ACHN (cell line): ENCODE measurements at regions not wholly inside any gene's neighbourhood (a gene's known extent, or its start where the extent isn't known, plus 50 kb on each side); places are given as distances from the start of the nearest gene placed in this dataset.
A peak's percentile ranks its signal among the peaks of the same experiment; 100 is the strongest.

Source experiments
- DNase-seq: peaks from one replicate; pipeline ENCODE4 v3.0.0-alpha.2; 2015
- in situ Hi-C: cut with HindIII; loops from 2 replicates; pipeline ENCODE4 v1.10.0; 2017; ENCODE audit warnings: low sequenced_read_pairs, low pct_ligation_motif_present, low pct_unique_long_range_greater_than_20kb

DNA sequence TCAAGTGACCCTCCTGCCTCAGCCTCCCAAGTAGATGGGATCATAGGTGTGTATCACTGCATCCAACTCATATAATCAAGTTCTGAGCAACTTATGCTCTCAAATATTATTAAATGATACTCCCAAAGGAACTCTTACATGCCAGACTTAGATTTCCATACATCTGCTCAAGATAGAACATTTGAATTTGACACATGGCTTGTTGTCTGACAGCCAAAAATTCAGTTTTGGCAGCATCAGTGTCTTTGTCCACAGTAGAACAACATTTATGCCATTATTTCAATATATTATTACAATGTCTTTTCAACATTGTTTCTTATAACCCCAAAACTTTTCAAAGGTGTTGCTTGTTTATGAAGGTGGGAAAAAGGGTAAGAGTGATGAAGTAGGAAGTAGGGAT is 116.2 kb downstream of the SUCNR1 start:
- no peak for DNase-seq
- in situ Hi-C loops = no loop called here

DNA sequence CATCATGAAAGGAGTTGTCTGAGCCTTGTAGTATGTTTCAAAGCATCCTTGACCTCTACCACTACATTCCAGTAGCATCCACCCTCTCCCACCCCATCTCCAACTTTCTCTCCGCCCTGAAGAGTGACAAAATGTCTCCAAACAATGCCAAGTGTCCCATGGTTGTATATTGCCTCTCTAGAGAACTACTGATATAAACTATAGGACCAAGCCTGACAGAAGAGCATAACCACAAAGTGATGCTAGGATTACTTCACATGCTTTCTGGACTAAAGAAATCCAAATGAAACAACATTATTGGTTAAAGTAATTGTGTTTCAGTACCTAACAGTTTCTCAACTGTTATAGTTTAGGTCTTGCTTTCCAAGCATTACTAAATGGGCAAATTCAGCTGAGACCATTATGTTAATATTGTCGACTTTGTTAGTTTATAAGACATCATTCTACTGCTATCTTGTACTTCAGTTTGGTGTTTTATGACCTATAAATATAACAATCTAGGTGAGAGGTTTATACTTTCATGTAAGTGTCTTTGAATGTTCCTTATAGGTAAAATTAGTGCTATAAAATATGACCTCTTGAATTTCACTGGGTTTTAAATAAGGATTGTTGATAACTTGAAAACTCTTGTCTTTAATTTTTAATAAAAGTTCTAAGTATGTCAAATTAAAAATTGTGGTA is 117.4 kb downstream of the SUCNR1 start:
- in situ Hi-C loops = no loop called here
- no peak for DNase-seq

DNA sequence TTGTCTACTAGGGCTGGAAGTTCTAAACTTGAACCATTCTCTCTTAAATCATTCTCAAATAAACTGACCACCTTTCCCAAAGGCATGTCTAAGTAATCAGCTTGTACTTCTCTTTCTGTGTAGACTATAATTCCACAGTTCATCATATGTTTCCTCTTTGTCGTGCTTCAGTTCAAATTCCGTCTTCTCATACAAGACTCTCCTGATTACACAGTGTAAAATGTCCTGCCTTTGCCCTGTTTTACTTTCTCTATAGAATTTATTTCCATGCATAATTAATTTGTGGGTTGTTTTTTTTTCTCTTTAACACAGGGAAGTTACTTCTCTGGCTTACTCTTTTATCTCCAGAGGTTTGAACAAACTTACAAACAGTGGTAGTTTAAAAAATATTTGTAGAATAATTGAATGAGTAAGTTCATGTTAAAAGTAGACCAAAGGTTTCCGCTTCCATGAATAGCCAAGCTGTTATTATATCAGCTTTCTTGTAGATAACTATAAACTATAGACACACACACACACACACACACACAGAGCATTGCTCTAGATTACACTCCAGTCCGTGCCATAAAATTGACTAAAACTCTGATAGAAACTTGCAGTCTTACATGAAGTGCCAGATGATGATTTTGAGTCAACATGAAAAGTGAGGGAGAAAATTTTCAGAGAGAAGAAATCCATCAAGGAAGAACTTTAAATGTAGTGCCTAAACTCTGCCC is 119.0 kb downstream of the SUCNR1 start:
- DNase-seq = no peak
- in situ Hi-C loops = no loop called here

DNA sequence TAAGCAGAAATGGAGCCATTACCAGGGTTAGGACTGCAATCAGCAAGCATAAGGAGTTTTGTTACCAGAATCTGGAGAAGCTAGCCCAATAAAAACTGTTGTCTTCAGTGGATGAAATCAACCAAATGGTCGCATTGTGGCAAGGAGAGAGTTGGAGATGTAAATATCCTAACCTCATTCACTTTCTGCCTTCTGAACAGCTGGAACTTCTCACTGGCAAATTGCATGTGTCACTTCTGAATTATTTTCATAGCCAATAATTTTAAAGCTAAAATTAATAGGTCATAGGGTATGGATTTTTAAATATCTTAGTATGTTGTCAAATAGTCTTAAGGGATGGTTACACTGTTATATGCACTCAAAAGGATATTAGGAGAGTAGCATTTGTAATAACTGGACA is 121.6 kb downstream of the SUCNR1 start:
- in situ Hi-C loops = no loop called here
- DNase-seq = no peak

DNA sequence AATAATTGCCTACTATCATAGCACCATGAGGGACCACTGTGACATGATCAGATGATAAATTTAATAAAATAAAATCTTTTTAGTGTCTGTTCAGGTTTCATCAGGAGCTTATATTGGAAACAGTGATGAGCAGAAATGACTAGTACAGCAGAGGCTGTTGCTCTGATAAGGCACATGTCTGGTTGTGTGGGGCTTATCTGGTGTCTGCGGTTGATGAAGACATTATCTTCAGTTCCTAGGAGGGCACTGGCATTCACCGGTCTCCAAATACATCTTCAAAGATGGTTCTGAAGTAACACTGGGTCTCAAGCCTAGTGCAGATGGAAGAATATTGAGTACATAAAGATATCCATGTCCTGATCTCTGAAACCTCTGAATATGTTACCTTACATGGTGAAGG is 125.3 kb downstream of the SUCNR1 start:
- in situ Hi-C loops = no loop called here
- no peak for DNase-seq

DNA sequence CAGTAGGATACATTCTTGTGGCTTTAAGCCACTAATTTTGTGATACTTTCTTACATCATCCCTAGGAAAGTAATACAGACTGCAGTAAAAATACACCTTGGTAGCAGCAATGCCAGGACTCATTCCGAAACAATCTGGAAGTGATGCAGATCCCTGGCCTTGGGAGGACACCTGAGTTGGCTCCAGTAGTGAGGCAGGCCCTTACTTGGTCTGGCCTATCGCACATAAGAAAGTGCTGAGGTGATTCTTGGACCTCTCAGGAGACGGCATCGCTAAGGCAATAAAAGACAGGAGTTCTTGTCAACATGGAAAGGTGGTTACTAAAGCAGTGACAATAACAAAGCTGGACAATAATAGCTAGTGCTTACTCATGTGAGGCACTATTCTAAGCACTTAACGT is 126.5 kb downstream of the SUCNR1 start:
- no peak for DNase-seq
- in situ Hi-C loops = no loop called here

DNA sequence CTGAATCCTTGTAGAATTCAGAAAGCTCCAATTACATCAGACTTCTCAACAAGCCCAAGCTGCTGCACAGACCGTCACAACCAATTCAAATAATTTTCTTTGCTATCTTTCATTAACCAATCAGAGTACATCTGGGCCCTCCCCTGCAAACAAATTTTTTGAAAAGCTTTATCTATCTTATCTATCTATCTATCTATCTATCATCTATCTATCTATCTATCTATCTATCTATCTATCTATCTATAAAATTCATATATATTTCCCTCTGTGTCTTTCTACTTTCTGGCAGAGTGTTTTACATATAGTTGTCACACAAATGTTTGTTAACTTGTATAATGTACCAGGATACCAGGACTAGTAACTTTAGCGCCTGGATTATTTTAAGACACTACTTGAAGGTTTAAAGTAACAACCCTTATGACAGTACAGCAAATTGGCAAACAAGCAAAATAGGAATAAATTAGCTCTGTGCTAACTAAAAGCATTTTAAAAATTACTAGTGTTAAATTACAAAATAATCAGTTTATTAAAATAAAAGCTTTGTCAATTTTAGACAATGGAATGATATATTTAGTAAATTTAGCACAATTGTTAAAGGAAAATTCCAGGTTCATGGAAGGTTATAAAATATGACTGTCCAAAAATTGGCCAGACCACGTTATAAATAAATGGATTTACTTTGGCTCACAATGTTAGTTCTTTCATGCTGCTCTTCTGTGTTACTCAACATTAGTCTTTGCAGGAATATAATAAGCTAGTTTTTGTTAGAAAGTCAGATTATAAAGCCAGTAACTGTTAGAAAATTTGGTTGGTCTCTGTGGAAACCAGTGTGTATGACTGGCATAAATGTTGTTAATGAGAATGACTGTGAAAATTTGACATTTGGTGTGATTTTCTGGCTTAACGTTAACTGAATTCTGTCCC is 138.6 kb downstream of the SUCNR1 start:
- DNase-seq = no peak
- in situ Hi-C loops = no loop called here

DNA sequence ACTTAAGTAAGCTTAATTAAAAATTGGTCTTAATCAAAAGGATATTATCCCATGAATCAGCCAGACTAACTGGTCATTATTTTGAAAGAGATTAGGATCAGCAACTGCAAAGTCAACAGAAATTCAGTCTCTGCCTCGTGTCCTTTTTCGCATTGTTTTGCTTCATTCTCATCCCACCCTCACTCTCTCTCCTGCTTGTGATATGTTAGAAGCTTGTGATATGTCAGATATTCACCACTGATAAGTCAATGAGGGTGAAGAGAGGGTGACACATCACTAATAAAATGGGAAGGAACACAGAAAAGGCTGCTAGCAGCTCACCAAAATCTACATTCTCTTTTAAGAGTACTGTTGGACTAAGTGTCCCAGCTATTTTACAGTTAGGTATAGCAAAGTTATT is 146.1 kb downstream of the SUCNR1 start:
- in situ Hi-C loops = no loop called here
- no peak for DNase-seq

DNA sequence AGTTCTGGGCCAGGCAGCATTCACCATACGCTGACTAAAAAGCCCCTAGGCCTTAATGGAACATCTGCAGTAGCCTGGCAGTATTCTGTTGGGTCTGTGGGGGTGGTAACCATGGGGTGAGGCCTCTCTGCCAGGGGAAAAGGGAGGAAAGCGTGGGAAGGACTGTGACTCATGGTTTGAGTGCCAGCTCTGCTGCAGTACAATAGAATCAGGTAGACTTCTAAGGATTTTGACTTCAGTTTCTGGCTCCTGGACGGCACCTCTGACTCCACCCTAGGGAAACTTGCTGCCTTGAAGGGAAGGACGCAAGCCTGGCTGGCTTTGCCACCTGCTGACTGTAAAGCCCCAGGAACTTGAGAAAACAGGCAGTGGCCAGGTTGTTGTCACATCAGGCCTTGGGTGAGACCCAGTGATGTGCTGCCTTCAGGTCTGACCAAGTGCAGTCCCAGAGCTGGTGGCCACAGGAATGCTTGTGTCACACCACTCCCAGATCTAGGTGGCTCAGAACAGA is 148.6 kb downstream of the SUCNR1 start:
- no peak for DNase-seq
- in situ Hi-C loops = no loop called here

DNA sequence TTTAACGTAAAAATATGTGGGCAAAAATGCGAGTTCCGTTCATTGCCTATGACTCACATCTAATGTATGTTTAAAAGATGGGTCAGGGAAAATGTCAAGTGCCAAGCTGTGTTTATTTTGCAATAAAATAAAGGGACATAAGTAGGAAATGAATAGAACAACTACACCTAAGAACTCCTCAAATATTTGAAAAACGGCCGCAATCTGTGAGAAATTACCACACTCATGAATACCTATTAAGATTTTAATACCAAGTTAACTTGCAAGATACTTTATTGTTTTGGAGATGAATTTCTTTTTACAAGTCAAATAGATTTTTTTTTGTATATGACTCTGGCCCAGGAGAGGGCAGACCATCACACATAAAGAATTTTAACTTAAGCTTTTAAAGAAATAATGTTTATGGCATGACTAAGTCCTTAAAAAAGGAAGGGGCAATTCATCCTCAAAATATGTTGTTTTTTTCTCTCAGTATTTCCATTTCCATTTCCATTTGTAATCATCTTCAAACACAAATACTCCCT is 152.7 kb downstream of the SUCNR1 start:
- in situ Hi-C loops = no loop called here

DNA sequence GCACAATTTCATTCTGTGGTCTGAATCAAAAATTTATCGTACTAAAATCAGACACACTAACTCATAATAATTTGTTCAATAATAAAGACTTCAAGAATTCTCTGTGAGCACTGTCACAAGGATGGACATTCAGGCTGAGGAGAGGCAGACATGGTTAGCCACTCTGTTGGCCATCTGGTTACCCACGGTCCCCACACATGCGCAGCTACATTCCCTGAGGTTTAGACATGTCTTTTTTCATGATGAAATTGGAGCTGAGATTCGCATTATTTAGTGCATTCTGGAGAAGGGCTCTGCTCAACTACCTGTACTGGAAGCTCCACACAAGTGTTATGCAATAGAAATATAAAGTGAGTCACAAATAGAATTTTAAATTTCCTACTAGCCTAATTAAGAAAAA is 156.9 kb downstream of the SUCNR1 start:
- no peak for DNase-seq
- in situ Hi-C loops = no loop called here

More for the DNA sequence above, 152.7 kb downstream of the SUCNR1 start:
- DNase-seq = peak; percentile 44

DNA sequence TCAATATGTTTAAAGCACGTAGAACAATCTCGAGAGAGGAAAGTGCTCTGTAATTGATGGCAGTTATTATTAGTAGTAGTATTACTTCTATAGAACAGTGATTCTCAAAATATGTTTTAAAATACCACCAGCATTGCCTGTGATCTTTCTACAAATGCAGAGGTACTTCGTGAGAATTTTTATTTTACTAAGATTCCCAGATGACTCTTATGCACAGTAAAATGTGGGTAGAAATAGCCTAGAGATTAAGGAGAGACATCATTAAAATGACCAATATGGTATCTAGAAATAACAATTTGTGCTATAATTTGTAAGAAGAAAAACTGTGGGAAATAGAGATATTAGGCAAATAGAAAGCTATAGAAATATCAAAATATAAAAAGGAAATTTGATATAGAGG is 157.9 kb downstream of the SUCNR1 start:
- DNase-seq = no peak
- in situ Hi-C loops = no loop called here

DNA sequence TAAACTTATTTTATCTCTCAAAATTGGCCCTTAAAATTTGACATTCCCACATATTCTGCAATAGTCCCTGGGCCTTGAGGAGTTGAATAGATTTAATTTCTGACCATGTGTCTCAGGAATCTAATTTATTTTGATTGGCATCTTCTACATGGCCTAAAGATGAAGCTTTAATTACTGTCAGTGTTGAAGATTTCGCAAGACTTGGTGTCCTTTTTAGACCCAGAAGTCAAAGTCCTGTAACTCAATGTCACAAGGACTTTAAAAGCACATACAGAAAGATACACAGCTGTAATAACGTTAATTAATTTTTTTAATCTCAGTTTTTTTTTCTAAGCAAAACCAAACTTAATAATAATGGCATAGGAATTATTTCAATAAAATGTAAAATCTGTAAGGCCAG is 163.9 kb downstream of the SUCNR1 start:
- in situ Hi-C loops = no loop called here
- DNase-seq = no peak

DNA sequence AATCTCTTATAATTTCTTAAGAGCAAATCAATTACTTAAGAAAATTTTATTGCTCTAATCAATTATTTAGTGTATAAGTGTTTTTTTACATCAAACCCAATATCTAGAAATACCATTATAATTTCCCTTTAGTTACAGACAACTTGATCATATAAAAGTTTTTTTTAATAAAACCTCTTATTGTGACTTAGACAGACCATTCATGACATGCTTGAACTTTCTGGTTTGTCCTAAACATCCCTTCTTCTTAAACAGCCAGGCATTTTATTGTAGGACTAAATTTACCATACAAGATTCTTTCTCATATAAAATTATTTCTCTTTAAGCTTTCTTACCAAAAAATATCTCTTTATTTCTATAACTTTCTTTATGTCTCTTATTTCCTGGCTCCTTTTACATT is 164.5 kb downstream of the SUCNR1 start:
- in situ Hi-C loops = no loop called here
- no peak for DNase-seq

DNA sequence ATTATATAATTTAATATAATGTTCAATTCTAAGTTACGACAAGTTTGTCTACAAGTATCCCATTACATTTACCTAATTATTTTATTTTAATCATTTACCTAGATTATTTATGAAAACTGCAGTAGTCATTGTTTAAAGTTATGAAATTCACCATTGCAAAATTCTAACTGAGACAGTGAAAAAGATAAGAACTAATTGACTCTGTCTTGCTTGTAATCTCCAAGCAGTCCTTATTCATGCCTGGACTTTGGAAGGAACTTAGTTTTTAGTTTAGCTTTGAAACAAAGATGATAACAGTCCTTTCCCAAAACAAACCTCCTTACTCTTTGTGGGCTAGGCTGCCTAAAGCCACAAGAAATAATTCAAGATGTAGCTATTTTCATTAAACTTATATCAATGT is 165.0 kb downstream of the SUCNR1 start:
- in situ Hi-C loops = no loop called here
- DNase-seq = no peak

DNA sequence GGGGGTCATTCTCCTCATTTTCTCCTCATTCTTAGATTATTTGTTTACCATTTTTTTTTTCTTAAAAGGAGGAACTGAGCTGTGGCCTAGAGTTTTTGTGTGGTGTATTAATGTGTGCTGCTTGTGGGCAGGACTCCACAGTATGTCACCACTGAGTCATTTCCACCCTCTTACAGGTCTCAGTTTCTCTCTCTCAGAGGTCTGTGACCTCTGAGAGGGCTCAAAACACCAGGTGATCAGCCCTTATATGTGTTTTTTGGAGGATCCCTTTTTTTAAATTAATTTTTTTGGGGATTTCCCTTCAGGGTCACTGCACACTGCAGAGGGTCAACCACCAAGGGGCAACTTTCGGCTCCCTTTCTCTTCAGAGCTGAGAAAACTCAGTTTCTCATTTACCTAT is 166.4 kb downstream of the SUCNR1 start:
- DNase-seq = no peak
- in situ Hi-C loops = no loop called here

DNA sequence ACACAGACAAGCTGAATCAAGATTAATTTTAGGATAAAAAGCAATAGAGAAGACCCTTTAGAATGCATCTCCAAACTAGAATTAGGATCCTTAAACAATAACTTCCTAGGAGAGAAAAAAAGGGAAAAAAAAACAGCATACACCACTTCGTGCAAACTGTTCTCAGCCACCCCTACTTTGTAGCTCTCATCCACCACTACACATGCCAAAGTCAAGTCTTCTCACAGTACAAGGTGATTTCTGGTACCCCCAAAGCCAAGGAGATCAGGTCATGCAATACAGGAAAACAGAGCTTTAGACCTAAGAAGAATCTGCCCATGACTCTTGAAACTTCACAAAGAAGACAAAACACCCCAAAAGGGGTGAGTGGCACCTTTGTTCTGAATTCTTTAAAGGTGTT is 166.9 kb downstream of the SUCNR1 start:
- in situ Hi-C loops = no loop called here
- DNase-seq = no peak

DNA sequence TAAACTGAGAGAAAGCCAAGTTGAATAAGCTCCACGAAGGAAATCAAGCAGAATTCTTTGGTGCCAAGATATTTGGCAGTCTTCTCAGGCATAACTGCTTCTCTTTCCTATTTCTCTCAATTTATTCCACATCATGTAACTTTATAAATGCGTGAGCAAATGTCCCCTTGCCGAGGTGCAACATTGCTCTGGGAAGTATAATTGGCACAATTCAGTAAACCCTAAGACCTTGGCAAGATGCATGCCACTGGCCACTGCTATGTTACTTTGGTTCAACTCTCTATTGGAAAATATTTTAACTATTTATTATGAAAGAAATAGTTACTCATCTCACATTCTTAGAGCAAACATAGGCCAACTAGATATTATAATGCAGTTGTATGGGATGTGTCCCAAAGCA is 170.2 kb downstream of the SUCNR1 start:
- no peak for DNase-seq

DNA sequence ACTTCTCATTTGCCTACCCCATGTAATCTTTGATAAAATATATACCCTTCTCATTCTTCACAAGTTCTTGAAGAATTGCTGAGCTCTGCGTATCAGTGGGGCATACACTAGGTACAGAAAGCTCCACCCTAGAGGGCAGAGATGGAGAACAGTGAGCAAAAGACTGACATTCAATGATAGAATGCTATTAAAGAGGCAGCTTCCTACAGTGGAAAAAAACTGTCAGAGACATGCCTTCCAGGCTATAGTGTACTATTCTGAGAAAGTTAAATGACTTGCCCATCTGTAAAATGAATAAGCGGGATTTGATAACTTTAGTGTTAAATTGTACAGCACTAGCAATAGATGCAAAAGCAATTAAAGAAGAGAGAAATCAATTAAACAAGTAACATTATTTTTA is 172.8 kb downstream of the SUCNR1 start:
- in situ Hi-C loops = no loop called here
- DNase-seq = no peak

More for the DNA sequence above, 170.2 kb downstream of the SUCNR1 start:
- in situ Hi-C loops = no loop called here
